ENCODE measurements at regions not wholly inside any gene's neighbourhood (a gene's known extent, or its start where the extent isn't known, plus 50 kb on each side); places are given as distances from the start of the nearest gene placed in this dataset.

GRCh38 chr12:45125997-45126396 is 75.1 kb upstream of the DBX2 start:
- no peak overlapping the region for H3K4me3 ChIP-seq (ENCODE audit: low read depth, low read length)
- TF ChIP-seq MYC (IDR thresholded peaks at IDR 0.05; ENCODE audit: low read depth, low read length) (no peak), POLR2A (IDR thresholded peaks at IDR 0.05; ENCODE audit: extremely low read depth, insufficient read length) (no peak), CTCF (IDR thresholded peaks at IDR 0.05; ENCODE audit: low read depth, low read length) (no peak)
- TF ChIP-seq, protein P1, sequence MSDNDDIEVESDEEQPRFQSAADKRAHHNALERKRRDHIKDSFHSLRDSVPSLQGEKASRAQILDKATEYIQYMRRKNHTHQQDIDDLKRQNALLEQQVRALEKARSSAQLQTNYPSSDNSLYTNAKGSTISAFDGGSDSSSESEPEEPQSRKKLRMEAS (IDR thresholded peaks at IDR 0.05; ENCODE audit: low read depth, low read length), result no peak
- DNase-seq (ENCODE audit: low read depth), result no peak

DNA sequence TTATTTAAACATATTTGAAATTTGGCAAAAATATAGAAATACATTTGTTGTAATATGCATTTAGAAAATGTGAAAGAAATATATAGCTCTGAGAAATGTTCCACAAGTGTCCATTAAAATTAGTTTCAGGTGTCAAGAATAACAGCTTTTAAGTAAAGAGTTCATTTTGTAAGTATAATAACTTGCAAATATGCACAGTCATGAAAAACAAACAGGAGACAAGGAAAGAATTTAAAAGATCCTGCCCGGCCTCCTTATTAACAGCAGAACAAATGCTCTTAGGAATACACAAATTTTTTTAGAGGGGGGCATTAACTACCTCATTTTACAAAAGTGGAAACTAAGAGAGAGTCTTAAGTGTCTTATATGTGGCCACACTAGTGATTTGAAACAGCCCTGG is 77.7 kb upstream of the DBX2 start:
- no peak overlapping the region for H3K4me3 ChIP-seq (ENCODE audit: low read depth, low read length)
- TF ChIP-seq CTCF (IDR thresholded peaks at IDR 0.05; ENCODE audit: low read depth, low read length) (no peak), MYC (IDR thresholded peaks at IDR 0.05; ENCODE audit: low read depth, low read length) (no peak), POLR2A (IDR thresholded peaks at IDR 0.05; ENCODE audit: extremely low read depth, insufficient read length) (no peak)
- TF ChIP-seq, protein P1 (IDR thresholded peaks at IDR 0.05; ENCODE audit: low read depth, low read length), result no peak
- no peak for DNase-seq (ENCODE audit: low read depth)

- H3K4me3 ChIP-seq (ENCODE audit: low read depth, low read length), result no peak overlapping the region
- peak; percentile 82 for DNase-seq (ENCODE audit: low read depth)
Observed at GRCh38 chr12:45130881-45131281, 80.0 kb upstream of the DBX2 start.

DNA sequence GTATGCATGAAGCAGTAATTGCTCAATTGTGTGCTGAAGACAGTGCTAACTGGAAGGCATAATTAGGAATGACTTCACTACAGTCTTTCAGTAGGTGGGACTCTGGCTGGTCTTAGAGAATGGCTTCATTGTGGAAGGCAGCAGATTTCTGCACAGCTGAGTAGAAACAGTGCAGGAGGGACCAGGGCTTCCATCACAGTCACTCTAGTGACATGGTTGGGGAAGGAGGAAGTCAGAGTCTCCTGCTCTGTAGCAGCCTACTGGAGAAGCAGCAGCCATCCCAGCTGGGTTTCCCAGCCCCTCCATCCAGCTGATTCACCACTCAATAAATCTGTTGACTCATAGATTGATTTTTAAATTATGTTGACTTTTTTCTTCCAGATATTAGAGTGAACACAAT is 80.6 kb upstream of the DBX2 start:
- DNase-seq (ENCODE audit: low read depth), result peak; percentile 15
- TF ChIP-seq POLR2A (IDR thresholded peaks at IDR 0.05; ENCODE audit: extremely low read depth, insufficient read length) (no peak), CTCF (IDR thresholded peaks at IDR 0.05; ENCODE audit: low read depth, low read length) (no peak), MYC (IDR thresholded peaks at IDR 0.05; ENCODE audit: low read depth, low read length) (no peak)
- TF ChIP-seq, protein P1 (IDR thresholded peaks at IDR 0.05; ENCODE audit: low read depth, low read length), result no peak
- H3K4me3 ChIP-seq (ENCODE audit: low read depth, low read length), result no peak overlapping the region

More at GRCh38 chr12:45130881-45131281, 80.0 kb upstream of the DBX2 start:
- TF ChIP-seq POLR2A (IDR thresholded peaks at IDR 0.05; ENCODE audit: extremely low read depth, insufficient read length), result no peak
- TF ChIP-seq MYC (IDR thresholded peaks at IDR 0.05; ENCODE audit: low read depth, low read length), result peak; percentile 74; the same call in 1 of the 2 replicates
- TF ChIP-seq, protein P1 (IDR thresholded peaks at IDR 0.05; ENCODE audit: low read depth, low read length), result peak; percentile 75
- peak; percentile 79 for TF ChIP-seq CTCF (IDR thresholded peaks at IDR 0.05; ENCODE audit: low read depth, low read length)

- no peak for DNase-seq (ENCODE audit: low read depth)
- TF ChIP-seq, protein P1 (IDR thresholded peaks at IDR 0.05; ENCODE audit: low read depth, low read length), result no peak
- no peak for TF ChIP-seq MYC (IDR thresholded peaks at IDR 0.05; ENCODE audit: low read depth, low read length)
- TF ChIP-seq CTCF (IDR thresholded peaks at IDR 0.05; ENCODE audit: low read depth, low read length), result no peak
- TF ChIP-seq POLR2A (IDR thresholded peaks at IDR 0.05; ENCODE audit: extremely low read depth, insufficient read length), result no peak
Observed at GRCh38 chr12:45138609-45139008, 77.3 kb upstream of the ANO6 start.

More at GRCh38 chr12:45138609-45139008, 77.3 kb upstream of the ANO6 start:
- no peak overlapping the region for H3K4me3 ChIP-seq (ENCODE audit: low read depth, low read length)

All from NB4 (cell line).